Thyroid gland (tissue), 4 donors: ENCODE measurements at regions not wholly inside any gene's neighbourhood (a gene's known extent, or its start where the extent isn't known, plus 50 kb on each side); places are given as distances from the start of the nearest gene placed in this dataset.

ENCODE experiments used
- DNase-seq, 2 donors: peaks; one replicate each; pipeline ENCODE4 v3.0.0-alpha.2; 2019
- H3K27ac ChIP-seq, 3 donors: fragments of 200-600 bp; sonication (generic); 1 replicate in 2 of 3; 2 replicates in 1 of 3; pipeline ENCODE4 v1.5.1; 2016 to 2019; ENCODE audit warnings: mild to moderate bottlenecking in 1 of 3, moderate library complexity in 1 of 3
- H3K27me3 ChIP-seq: fragments of 200-600 bp; sonication (generic); one replicate; pipeline ENCODE4 v1.5.1; 2019
- H3K36me3 ChIP-seq, 2 donors: fragments of 200-600 bp; sonication (generic); one replicate each; pipeline ENCODE4 v1.5.1; 2016 to 2019
- H3K4me1 ChIP-seq, 2 donors: fragments of 200-600 bp; sonication (generic); one replicate each; pipeline ENCODE4 v1.5.1; 2017 to 2019
- H3K4me3 ChIP-seq, 3 donors: fragments of 200-600 bp; sonication (generic); replicated peaks in 1 of 3; 1 replicate in 2 of 3; 2 replicates in 1 of 3; pipeline ENCODE4 v1.5.1; 2016; ENCODE audit warnings: mild to moderate bottlenecking in 1 of 3
- H3K9me3 ChIP-seq: fragments of 200-600 bp; sonication (generic); one replicate; pipeline ENCODE4 v1.5.1; 2017
- POLR2A ChIP-seq, 2 donors: fragments of 450-650 bp; IDR thresholded peaks; one replicate each; pipeline ENCODE4 v1.6.1; 2017; ENCODE audit warnings: antibody characterized with exemption in 2 of 2, mild to moderate bottlenecking in 2 of 2, moderate library complexity in 1 of 2
- WGBS, 2 donors: methylation state at CpG; one replicate each; pipeline ENCODE4 v1.1.5; 2017; 5-methylcytosine and 5-hydroxymethylcytosine counted together
- intact Hi-C: fragments of 100-400 bp; cut with DNase I; formaldehyde crosslinking; loops from one replicate; pipeline ENCODE4 v1.15.1; 2023
- TF ChIP-seq, protein P1 (sequence below), 6 experiments: fragments of 200-600 bp in 3 of 6; fragments of 450-650 bp in 3 of 6; sonication (generic) in 3 of 6; IDR thresholded peaks; one replicate each; pipeline ENCODE4 v1.5.1; 2016 to 2019; ENCODE audit warnings: antibody characterized with exemption in 6 of 6, mild to moderate bottlenecking in 2 of 6, inconsistent platforms in 1 of 6, moderate library complexity in 1 of 6

DNA sequence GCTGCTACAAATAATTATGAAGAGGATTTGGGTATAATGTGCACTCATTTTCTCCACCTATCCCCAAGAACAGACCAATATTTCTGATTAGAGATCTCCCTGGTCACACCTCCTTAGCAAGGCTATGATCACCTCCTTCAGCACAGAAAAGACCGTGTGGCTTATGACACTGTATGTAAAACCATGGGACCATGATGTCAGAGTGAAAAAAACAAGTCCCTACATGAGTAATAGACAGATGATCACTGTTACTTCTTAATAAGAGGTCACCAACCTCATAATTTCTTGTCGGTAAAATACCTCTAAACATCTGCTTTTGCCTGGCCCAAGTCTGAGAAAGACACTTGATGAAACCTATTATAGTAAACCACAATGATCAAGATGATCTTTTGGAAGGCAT is 330.6 kb upstream of the F9 start:
- H3K27me3 ChIP-seq = no peaks in the 10 kb centered on the region
- H3K4me1 ChIP-seq = no peaks in the 10 kb centered on the region
- no peaks in the 10 kb centered on the region for H3K36me3 ChIP-seq
- H3K27ac ChIP-seq = no peak overlapping the region
- no peak for DNase-seq
- intact Hi-C loops = no loop called here
- no peak overlapping the region for H3K4me3 ChIP-seq
- TF ChIP-seq, protein P1, sequence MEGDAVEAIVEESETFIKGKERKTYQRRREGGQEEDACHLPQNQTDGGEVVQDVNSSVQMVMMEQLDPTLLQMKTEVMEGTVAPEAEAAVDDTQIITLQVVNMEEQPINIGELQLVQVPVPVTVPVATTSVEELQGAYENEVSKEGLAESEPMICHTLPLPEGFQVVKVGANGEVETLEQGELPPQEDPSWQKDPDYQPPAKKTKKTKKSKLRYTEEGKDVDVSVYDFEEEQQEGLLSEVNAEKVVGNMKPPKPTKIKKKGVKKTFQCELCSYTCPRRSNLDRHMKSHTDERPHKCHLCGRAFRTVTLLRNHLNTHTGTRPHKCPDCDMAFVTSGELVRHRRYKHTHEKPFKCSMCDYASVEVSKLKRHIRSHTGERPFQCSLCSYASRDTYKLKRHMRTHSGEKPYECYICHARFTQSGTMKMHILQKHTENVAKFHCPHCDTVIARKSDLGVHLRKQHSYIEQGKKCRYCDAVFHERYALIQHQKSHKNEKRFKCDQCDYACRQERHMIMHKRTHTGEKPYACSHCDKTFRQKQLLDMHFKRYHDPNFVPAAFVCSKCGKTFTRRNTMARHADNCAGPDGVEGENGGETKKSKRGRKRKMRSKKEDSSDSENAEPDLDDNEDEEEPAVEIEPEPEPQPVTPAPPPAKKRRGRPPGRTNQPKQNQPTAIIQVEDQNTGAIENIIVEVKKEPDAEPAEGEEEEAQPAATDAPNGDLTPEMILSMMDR (IDR thresholded peaks at IDR 0.05) = no peak
- no peak for TF ChIP-seq POLR2A (IDR thresholded peaks at IDR 0.05)
- WGBS, 2 donors = 76 to 100% methylated on average over 2 of the region's 2 CpGs
- H3K9me3 ChIP-seq = no peaks in the 10 kb centered on the region

DNA sequence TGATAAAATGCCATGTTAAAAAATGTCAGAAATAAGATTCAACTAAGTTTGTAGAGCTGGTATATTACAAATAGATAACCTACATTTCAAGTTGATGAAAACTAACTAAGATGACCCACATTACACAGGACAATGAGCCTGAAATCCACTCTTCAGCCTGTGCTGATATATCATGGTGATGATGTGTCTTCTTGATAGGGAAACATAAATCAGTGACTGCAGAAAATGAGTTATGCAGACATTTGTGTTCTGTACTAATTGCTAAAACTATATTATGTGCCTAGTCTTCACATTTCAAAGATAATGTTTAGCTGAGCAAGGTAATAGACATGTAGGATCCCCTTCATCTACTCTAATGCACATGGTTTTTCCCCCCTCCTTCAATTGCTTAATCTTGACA is 331.6 kb upstream of the F9 start:
- H3K9me3 ChIP-seq = no peaks in the 10 kb centered on the region
- H3K27ac ChIP-seq = no peak overlapping the region
- no peak for DNase-seq
- no peak overlapping the region for H3K4me3 ChIP-seq
- no peaks in the 10 kb centered on the region for H3K36me3 ChIP-seq
- TF ChIP-seq POLR2A (IDR thresholded peaks at IDR 0.05) = no peak
- TF ChIP-seq, protein P1 (IDR thresholded peaks at IDR 0.05) = no peak
- H3K27me3 ChIP-seq = no peaks in the 10 kb centered on the region
- intact Hi-C loops = no loop called here
- H3K4me1 ChIP-seq = no peaks in the 10 kb centered on the region

DNA sequence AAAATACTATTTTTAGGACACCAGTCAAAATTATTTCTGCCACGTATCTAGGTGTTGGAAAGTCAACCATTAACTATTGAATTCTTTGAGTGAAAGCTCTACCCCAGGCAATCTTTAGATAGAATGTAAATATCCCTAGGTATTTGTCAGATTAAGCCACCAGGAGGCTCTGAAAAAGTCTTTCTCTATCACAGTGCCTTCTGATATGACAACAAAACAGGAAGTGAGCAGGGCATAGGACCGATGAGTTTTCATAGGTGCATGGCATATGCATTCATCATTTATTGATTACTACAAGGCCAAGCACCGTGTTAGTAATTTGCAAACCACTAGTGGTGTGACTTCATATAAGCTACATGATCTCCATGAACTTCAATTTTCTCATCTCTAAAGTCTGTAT is 333.6 kb upstream of the F9 start:
- no peak overlapping the region for H3K4me3 ChIP-seq
- no peaks in the 10 kb centered on the region for H3K9me3 ChIP-seq
- DNase-seq = no peak
- intact Hi-C loops = no loop called here
- no peaks in the 10 kb centered on the region for H3K27me3 ChIP-seq
- 89 to 95% methylated on average over 3 of the region's 3 CpGs for WGBS, 2 donors
- TF ChIP-seq POLR2A (IDR thresholded peaks at IDR 0.05) = no peak
- TF ChIP-seq, protein P1 (IDR thresholded peaks at IDR 0.05) = no peak
- no peak overlapping the region for H3K27ac ChIP-seq
- no peaks in the 10 kb centered on the region for H3K36me3 ChIP-seq
- H3K4me1 ChIP-seq = no peaks in the 10 kb centered on the region

DNA sequence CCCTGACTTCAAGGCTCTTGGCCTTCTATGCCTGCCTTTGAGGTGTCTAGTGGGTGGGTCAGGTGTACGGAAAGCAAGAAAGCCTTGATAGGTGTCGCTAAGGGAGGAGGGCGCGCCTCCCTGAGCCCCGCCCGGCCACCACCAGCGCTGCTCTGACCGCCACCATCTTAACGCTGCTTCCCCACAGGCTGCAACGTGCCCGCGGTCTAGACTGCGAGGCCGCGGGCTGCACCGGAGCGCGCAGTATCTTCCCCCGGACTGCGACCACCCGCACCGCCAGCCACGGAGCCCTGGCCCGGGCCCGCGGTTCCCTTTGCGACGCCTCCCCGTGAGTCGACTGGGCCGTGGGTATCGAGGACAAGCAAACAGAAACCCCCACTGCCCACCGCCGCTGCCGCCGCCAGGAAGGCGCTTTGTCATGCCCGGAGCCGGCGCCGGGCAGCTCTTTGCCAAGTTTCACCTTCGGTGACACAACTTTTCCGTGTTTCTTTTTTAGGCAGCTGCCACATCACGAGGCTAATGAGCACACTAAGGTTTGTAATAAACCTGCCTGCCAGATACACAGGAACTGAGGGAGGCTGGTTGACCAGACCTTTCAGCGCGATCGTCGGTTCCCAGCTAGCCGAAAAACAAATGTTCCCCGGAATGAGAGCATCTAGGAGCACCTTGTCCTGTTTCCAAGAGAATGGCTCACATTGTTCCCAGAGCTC is 335.8 kb upstream of the F9 start:
- H3K36me3 ChIP-seq = no peaks in the 10 kb centered on the region
- TF ChIP-seq POLR2A (IDR thresholded peaks at IDR 0.05) = peak in 1 of 2 donors; percentile 54
- TF ChIP-seq, protein P1 (IDR thresholded peaks at IDR 0.05) = no peak
- H3K4me1 ChIP-seq = no peaks in the 10 kb centered on the region
- H3K4me3 ChIP-seq = peak overlapping the region in 1 of 3 donors; percentile 27
- no peaks in the 10 kb centered on the region for H3K27me3 ChIP-seq
- 2 to 6% methylated on average over 11 of the region's 50 CpGs for WGBS, 2 donors
- H3K27ac ChIP-seq = peak overlapping the region; percentile 33 to 89 (median 54)
- intact Hi-C loops = no loop called here
- no peaks in the 10 kb centered on the region for H3K9me3 ChIP-seq
- DNase-seq = peak; percentile 45 to 63

DNA sequence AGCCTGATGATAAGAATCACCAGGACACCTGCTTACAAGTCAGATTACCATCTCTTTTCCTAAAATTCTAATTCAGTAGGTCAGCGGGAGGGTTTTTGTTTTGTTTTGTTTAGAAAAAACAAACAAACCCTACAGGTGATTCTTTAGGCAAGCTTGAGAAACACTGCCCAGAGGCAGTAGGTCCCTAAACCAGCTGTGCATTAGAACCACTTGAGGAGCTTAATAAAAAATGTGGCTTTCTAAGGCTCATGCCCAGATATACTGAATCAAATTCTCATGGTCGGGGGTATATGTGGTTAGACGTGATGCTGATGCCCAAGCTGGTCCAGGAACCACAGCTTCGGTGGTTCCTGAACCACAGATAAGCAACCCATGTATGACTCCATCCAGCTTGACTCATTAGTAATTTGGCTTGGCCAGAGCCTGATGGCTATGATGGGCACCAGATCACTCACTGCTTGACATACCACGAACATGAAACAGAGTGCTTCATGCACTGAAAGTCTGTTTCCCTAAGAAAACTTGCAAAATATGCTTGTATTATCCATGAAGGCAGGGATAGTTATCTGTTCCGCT is 338.1 kb upstream of the F9 start:
- Histone ChIP-seq H3K4me1 (no peaks in the 10 kb centered on the region), H3K9me3 (no peaks in the 10 kb centered on the region), H3K36me3 (no peaks in the 10 kb centered on the region), H3K4me3 (no peak overlapping the region), H3K27me3 (no peaks in the 10 kb centered on the region), H3K27ac (no peak overlapping the region)
- no peak for DNase-seq
- TF ChIP-seq POLR2A (IDR thresholded peaks at IDR 0.05) = no peak
- TF ChIP-seq, protein P1 (IDR thresholded peaks at IDR 0.05) = no peak
- intact Hi-C loops = no loop called here
- WGBS, 2 donors = 78 to 88% methylated on average over 6 of the region's 6 CpGs
